ENCODE measurements at regions not wholly inside any gene's neighbourhood (a gene's known extent, or its start where the extent isn't known, plus 50 kb on each side); places are given as distances from the start of the nearest gene placed in this dataset.

DNA sequence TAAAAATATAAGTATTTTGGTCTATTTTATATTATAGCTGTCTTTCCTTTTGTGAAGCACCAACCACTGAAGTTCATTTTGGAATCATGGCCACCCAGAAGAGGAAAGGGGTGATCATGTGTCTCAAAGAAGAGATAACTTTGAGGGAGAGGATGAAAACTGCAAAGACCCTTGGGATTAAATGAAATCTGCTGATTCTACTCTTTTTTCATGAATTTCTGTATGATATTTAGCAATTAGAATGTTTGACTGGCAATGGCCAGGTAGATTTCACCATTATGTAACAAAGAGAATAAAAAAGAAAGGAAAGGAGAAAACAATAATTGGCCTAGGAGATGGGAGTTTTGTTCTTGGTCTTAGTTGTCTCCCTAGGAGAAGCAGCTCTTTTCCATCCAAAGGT is 350.8 kb downstream of the EMP1 start:
- no peak for DNase-seq (ENCODE audit: low read depth)
- TF ChIP-seq, protein P1, sequence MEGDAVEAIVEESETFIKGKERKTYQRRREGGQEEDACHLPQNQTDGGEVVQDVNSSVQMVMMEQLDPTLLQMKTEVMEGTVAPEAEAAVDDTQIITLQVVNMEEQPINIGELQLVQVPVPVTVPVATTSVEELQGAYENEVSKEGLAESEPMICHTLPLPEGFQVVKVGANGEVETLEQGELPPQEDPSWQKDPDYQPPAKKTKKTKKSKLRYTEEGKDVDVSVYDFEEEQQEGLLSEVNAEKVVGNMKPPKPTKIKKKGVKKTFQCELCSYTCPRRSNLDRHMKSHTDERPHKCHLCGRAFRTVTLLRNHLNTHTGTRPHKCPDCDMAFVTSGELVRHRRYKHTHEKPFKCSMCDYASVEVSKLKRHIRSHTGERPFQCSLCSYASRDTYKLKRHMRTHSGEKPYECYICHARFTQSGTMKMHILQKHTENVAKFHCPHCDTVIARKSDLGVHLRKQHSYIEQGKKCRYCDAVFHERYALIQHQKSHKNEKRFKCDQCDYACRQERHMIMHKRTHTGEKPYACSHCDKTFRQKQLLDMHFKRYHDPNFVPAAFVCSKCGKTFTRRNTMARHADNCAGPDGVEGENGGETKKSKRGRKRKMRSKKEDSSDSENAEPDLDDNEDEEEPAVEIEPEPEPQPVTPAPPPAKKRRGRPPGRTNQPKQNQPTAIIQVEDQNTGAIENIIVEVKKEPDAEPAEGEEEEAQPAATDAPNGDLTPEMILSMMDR (IDR thresholded peaks at IDR 0.05; ENCODE audit: low read length, missing control alignments), result no peak
- no peak overlapping the region for H3K4me3 ChIP-seq (replicated peaks; ENCODE audit: low read depth, low read length)

DNA sequence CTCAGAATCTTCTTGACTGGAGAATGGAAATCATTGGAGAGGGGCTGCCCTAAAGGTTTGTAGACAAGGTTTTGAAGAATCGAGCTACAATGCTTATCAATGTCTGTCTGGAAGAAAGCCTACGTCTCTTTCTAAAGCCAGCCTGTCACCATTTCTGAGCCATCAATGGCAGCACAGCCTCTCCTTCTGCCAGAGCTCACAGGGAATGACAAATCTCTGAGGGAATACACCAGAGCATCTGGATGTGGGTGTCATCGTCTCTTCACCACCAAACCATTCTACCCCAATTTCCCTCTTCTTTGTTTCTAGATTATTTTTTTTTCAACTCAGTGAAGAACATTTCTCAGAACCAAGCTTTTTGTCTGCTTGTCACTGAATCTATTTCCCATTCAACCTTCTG is 349.7 kb downstream of the EMP1 start:
- TF ChIP-seq, protein P1 (IDR thresholded peaks at IDR 0.05; ENCODE audit: low read length, missing control alignments), result no peak
- H3K4me3 ChIP-seq (replicated peaks; ENCODE audit: low read depth, low read length), result no peak overlapping the region
- no peak for DNase-seq (ENCODE audit: low read depth)

DNA sequence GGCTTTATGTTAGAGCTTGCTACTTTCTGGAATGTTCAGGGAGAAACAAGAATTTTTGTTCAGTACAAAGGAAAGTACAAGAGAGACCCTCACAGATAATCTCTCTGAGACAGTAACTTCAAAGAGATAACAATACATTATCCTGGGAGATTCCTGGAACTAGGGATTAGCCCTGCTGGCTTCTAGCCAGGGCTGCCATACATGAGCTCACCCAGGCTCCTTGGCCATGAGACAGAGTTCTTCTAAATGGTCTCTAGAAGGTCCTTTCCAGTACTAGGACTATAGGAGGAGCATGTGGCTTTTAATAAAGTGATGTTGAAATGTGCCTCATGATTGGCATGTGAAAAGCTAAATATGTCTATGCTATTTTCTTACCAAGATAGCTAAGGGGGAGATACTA is 342.5 kb downstream of the EMP1 start:
- TF ChIP-seq, protein P1 (IDR thresholded peaks at IDR 0.05; ENCODE audit: low read length, missing control alignments), result no peak

DNA sequence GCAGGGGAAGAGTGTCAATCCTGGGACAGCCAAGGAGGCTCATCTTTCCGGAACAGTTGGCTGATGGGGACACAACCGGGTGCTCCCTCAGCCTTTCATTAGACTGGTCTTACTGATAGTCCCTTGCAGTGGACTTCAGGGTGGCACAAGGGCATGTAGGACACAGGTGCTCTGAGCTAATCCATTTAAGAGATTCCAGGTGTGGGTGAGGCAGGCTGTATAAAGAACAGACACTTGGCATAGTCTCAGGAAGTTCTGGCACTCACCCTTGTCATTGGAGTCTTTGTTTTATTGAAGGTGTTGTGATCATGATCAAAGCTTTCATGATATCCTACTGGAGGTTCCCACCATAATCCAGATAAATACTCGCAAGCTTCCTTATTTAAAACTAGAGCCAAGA is 341.6 kb downstream of the EMP1 start:
- no peak overlapping the region for H3K4me3 ChIP-seq (replicated peaks; ENCODE audit: low read depth, low read length)
- TF ChIP-seq, protein P1 (IDR thresholded peaks at IDR 0.05; ENCODE audit: low read length, missing control alignments), result no peak
- no peak for DNase-seq (ENCODE audit: low read depth)

More for the DNA sequence above, 342.5 kb downstream of the EMP1 start:
- H3K4me3 ChIP-seq (replicated peaks; ENCODE audit: low read depth, low read length), result no peak overlapping the region
- DNase-seq (ENCODE audit: low read depth), result no peak

DNA sequence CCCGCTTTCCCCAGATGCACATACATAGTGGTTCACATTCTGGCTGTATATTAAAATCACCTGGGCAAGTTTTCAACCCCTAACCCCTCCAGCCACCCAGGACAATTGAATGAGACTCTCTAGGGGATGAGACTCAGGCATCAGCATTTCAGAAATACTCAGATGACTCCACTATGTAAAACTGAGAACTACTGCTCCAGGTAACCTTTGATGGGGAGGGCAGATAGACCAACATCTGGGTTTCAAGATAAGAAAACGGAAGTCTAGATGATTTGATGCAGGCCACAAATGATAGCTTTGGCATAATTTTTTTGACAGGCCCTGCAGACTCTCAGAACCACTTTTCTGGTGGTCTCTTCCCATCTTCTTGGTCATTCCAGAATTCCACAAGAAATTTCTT is 341.1 kb downstream of the EMP1 start:
- no peak overlapping the region for H3K4me3 ChIP-seq (replicated peaks; ENCODE audit: low read depth, low read length)
- DNase-seq (ENCODE audit: low read depth), result no peak
- TF ChIP-seq, protein P1 (IDR thresholded peaks at IDR 0.05; ENCODE audit: low read length, missing control alignments), result no peak

DNA sequence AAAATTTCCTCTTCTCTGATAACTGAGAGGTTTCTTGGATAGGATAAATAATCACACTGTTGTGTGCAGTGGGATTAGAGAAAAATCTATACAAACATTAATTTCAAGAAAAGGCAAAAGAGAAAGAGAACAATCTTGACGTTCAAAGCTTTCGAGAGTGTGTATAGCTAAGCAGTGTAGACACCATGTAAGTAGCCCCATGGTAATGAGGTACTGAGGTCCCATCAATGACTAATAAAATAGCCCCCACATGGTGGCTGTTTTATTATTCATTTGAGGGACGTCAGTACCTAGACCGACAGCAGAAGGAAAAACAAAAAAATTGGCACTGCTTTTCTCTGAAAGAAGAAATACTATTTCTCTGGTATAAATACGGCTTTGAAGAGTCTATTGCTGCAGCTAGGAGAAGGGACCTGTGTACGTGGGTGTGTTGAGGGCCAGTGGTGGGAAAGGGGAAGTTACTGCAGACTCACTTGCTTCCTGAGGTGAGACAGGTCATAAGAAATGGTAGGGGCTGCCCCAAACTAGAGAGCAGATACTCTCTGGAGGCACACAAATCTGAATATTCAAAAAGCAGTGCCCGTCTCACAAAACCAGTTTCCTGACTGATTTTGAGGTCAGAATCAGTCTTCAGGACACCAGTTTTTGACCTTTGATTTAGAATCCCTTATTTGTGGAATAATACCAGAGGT is 339.8 kb downstream of the EMP1 start:
- TF ChIP-seq, protein P1 (IDR thresholded peaks at IDR 0.05; ENCODE audit: low read length, missing control alignments), result no peak
- DNase-seq (ENCODE audit: low read depth), result no peak
- no peak overlapping the region for H3K4me3 ChIP-seq (replicated peaks; ENCODE audit: low read depth, low read length)
